Tibial nerve (tissue), 4 donors: ENCODE measurements at regions not wholly inside any gene's neighbourhood (a gene's known extent, or its start where the extent isn't known, plus 50 kb on each side); places are given as distances from the start of the nearest gene placed in this dataset.

Source experiments
- DNase-seq, 2 donors: peaks; one replicate each; pipeline ENCODE4 v3.0.0-alpha.2; 2019; ENCODE audit warnings: low spot score in 2 of 2
- H3K27ac ChIP-seq, 4 donors: fragments of 200-600 bp; sonication (generic) in 3 of 4; one replicate each; pipeline ENCODE4 v1.5.1; 2017 to 2019; ENCODE audit warnings: mild to moderate bottlenecking in 1 of 4
- H3K27me3 ChIP-seq, 2 donors: fragments of 200-600 bp; sonication (generic) in 1 of 2; one replicate each; pipeline versions ENCODE4 v1.5.1 to v1.6.0; 2017 to 2019
- H3K36me3 ChIP-seq, 3 donors: fragments of 200-600 bp; sonication (generic); one replicate each; pipeline ENCODE4 v1.5.1; 2018 to 2019
- H3K4me1 ChIP-seq, 4 donors: fragments of 200-600 bp; sonication (generic) in 3 of 4; one replicate each; pipeline ENCODE4 v1.5.1; 2017 to 2019
- H3K4me3 ChIP-seq, 4 donors: fragments of 200-600 bp; sonication (generic) in 3 of 4; one replicate each; pipeline ENCODE4 v1.5.1; 2017 to 2019; ENCODE audit warnings: mild to moderate bottlenecking in 1 of 4, moderate library complexity in 1 of 4
- H3K9me3 ChIP-seq, 4 donors: fragments of 200-600 bp; sonication (generic) in 3 of 4; one replicate each; pipeline ENCODE4 v1.5.1; 2017 to 2019
- EP300 ChIP-seq, 2 donors: sonication (generic); formaldehyde crosslinking; IDR thresholded peaks; one replicate each; pipeline ENCODE4 v1.6.1; 2017; ENCODE audit warnings: antibody characterized with exemption in 2 of 2, mild to moderate bottlenecking in 1 of 2
- POLR2A ChIP-seq, 2 donors: fragments of 450-650 bp; IDR thresholded peaks; one replicate each; pipeline ENCODE4 v1.6.1; 2017; ENCODE audit warnings: antibody characterized with exemption in 2 of 2, mild to moderate bottlenecking in 2 of 2, moderate library complexity in 2 of 2
- WGBS, 2 donors: methylation state at CpG; one replicate each; pipeline ENCODE4 v1.1.5; 2018; 5-methylcytosine and 5-hydroxymethylcytosine counted together
- TF ChIP-seq, protein P1 (sequence below), 5 experiments: fragments of 200-600 bp in 3 of 5; fragments of 450-650 bp in 2 of 5; sonication (generic) in 3 of 5; IDR thresholded peaks; one replicate each; pipeline ENCODE4 v1.5.1; 2016 to 2019; ENCODE audit warnings: antibody characterized with exemption in 5 of 5, mild to moderate bottlenecking in 3 of 5, moderate library complexity in 2 of 5

DNA sequence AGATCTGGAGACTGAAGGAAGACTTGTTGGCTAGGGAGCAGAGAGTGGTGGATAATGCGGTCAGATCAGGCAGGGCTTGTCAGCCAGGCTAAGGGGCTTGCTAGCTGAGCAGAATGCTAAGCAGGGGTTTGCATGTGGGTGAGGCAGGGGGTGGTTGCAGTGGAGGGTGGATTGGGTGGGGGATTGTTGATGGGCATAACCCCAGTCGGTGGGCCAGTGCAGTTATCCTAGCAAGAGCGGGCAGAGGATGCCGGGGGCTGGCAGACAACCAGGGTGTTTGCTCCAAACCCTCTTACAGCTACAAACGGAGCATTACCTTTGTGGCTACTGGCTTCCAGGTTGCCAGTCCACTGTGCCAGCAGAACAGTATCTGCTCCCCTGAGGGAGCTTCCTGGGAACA is 131.5 kb upstream of the LGALSL start:
- no peak for DNase-seq
- Histone ChIP-seq H3K36me3 (no peaks in the 10 kb centered on the region), H3K9me3 (peaks cover 0 to 6% (median 0%) of the 10 kb centered on the region in 4 donors), H3K4me3 (no peak overlapping the region), H3K27ac (no peak overlapping the region), H3K27me3 (no peaks in the 10 kb centered on the region), H3K4me1 (peaks cover 0 to 11% (median 3%) of the 10 kb centered on the region in 4 donors)
- no peak for TF ChIP-seq EP300 (IDR thresholded peaks at IDR 0.05)
- TF ChIP-seq POLR2A (IDR thresholded peaks at IDR 0.05) = no peak
- TF ChIP-seq, protein P1, sequence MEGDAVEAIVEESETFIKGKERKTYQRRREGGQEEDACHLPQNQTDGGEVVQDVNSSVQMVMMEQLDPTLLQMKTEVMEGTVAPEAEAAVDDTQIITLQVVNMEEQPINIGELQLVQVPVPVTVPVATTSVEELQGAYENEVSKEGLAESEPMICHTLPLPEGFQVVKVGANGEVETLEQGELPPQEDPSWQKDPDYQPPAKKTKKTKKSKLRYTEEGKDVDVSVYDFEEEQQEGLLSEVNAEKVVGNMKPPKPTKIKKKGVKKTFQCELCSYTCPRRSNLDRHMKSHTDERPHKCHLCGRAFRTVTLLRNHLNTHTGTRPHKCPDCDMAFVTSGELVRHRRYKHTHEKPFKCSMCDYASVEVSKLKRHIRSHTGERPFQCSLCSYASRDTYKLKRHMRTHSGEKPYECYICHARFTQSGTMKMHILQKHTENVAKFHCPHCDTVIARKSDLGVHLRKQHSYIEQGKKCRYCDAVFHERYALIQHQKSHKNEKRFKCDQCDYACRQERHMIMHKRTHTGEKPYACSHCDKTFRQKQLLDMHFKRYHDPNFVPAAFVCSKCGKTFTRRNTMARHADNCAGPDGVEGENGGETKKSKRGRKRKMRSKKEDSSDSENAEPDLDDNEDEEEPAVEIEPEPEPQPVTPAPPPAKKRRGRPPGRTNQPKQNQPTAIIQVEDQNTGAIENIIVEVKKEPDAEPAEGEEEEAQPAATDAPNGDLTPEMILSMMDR (IDR thresholded peaks at IDR 0.05) = no peak
- WGBS, 2 donors = 79 to 90% methylated on average over 5 of the region's 5 CpGs

DNA sequence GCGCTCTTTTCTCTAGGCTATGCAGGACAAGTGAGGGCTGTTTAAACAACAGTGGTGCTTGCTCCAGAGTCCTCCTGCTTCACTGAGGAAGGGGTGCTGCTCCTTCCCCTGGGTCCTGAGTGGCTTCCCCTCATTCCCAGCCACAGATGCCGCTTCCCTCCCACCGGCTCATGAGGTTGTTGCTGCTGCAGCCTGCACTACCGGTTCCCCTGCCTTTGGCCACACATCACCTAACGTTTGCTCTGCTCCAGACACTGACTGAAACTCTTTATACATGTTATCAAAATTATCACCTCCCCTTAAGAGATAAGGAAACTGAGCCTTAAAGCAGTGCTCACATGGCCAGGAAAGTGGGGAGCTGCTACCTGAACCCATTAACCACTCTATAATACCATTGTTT is 130.8 kb upstream of the LGALSL start:
- Histone ChIP-seq H3K4me1 (peaks cover 0 to 19% (median 7%) of the 10 kb centered on the region in 4 donors), H3K9me3 (peaks cover 0 to 6% (median 0%) of the 10 kb centered on the region in 4 donors), H3K4me3 (no peak overlapping the region), H3K27ac (no peak overlapping the region), H3K36me3 (no peaks in the 10 kb centered on the region), H3K27me3 (no peaks in the 10 kb centered on the region)
- no peak for TF ChIP-seq POLR2A (IDR thresholded peaks at IDR 0.05)
- TF ChIP-seq, protein P1 (IDR thresholded peaks at IDR 0.05) = no peak
- TF ChIP-seq EP300 (IDR thresholded peaks at IDR 0.05) = no peak
- 82 to 94% methylated on average over 5 of the region's 5 CpGs for WGBS, 2 donors
- DNase-seq = no peak

DNA sequence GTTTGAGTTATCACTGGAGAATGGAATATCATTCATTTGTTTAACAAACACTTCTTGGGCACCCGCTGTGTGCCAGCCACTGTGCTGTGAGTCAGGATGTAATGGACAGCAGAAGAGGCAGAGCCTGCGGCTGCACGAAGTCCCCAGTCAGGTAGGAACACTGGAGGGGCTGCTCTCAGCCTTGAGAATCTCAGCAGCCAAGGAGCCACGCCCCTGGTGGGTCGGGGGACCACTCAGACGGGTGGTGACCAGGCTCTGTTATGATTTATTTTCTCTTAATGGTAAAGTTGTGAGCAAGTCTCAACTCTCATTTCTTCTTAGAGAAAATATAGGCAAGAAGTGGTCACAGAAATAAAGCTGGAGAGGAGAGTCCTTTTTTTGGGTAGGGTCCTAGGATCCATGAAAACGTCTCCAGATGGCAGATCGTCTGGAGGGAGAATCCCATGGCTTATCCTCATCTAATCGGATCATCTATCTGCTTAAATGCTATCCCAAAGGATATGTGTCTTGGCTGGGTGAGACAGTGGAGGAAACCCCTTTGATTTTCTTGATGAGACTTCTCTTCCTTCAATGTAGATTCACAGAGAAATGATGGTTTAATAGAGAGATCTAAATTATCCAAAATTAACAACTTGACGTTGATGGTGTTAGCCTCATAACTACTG is 129.1 kb upstream of the LGALSL start:
- H3K4me3 ChIP-seq = no peak overlapping the region
- H3K36me3 ChIP-seq = no peaks in the 10 kb centered on the region
- no peaks in the 10 kb centered on the region for H3K27me3 ChIP-seq
- TF ChIP-seq POLR2A (IDR thresholded peaks at IDR 0.05) (no peak), EP300 (IDR thresholded peaks at IDR 0.05) (no peak)
- TF ChIP-seq, protein P1 (IDR thresholded peaks at IDR 0.05) = no peak
- DNase-seq = no peak
- no peak overlapping the region for H3K27ac ChIP-seq
- 92 to 93% methylated on average over 10 of the region's 10 CpGs for WGBS, 2 donors
- H3K9me3 ChIP-seq = peaks cover 0 to 6% (median 0%) of the 10 kb centered on the region in 4 donors
- H3K4me1 ChIP-seq = peaks cover 0 to 30% (median 17%) of the 10 kb centered on the region in 4 donors

DNA sequence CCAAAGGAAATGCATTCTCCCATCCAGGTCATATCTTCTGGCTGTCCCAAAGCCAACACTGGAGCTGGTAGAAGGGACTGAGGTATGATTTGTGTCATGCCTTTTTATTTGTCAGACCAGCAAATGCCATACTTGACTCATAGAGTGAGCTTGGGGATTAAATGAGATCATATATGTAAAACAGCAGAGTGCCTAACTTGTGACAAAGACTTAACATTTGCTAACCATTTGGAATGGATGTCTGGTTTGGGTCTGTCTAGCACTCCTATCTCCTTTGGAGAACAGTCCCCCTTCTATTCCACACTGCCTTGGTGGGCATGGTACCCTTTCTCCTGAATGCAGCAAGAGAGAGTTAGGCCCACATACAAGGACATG is 128.5 kb upstream of the LGALSL start:
- TF ChIP-seq EP300 (IDR thresholded peaks at IDR 0.05) (no peak), POLR2A (IDR thresholded peaks at IDR 0.05) (no peak)
- Histone ChIP-seq H3K27ac (peak overlapping the region in 1 of 4 donors; percentile 8), H3K27me3 (no peaks in the 10 kb centered on the region), H3K36me3 (no peaks in the 10 kb centered on the region), H3K4me3 (no peak overlapping the region), H3K4me1 (peaks cover 0 to 36% (median 23%) of the 10 kb centered on the region in 4 donors), H3K9me3 (peaks cover 0 to 6% (median 0%) of the 10 kb centered on the region in 4 donors)
- DNase-seq = no peak

DNA sequence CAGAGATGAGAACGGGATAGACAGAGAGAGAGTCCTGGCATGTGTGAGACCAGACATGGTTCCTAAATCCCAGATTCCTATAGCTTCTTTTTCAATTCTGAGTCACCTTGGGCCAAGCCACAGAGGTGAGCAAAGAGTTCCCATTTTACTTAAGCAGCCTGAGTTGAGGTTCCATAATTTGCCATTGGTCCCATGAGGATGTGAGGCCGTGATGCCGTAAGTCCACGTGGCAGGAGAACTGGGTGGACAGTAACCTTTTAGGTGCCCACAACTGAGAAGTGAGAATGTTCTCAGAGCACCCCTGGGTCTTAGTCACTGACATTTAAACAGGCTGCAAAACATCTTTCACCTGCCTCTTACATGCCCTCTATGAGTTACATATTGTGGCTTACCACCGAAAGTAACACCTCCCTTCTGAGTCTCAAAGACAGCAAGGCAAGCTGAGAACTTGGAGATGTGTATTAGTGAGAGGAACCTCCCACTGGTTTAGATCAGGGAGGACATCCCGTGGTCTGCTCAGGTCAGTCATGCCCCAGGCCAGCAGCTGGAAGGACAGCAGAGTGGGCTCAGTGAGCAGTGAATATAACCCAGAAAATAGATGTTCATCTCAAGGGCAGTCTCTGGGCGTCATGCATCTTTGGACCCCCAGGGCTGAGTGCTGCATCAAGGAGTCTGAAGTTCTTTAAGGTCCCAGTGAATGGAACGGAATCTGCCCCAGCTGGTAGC is 127.9 kb upstream of the LGALSL start:
- H3K36me3 ChIP-seq = no peaks in the 10 kb centered on the region
- peaks cover 0 to 3% (median 0%) of the 10 kb centered on the region in 4 donors for H3K9me3 ChIP-seq
- 90 to 94% methylated on average over 8 of the region's 8 CpGs for WGBS, 2 donors
- no peak for TF ChIP-seq POLR2A (IDR thresholded peaks at IDR 0.05)
- TF ChIP-seq, protein P1 (IDR thresholded peaks at IDR 0.05) = no peak
- TF ChIP-seq EP300 (IDR thresholded peaks at IDR 0.05) = no peak
- no peak for DNase-seq
- no peaks in the 10 kb centered on the region for H3K27me3 ChIP-seq
- no peak overlapping the region for H3K4me3 ChIP-seq
- H3K27ac ChIP-seq = peak overlapping the region in 1 of 4 donors; percentile 38
- H3K4me1 ChIP-seq = peaks cover 0 to 42% (median 29%) of the 10 kb centered on the region in 4 donors
